HG02759 (cell line): ENCODE measurements at regions not wholly inside any gene's neighbourhood (a gene's known extent, or its start where the extent isn't known, plus 50 kb on each side); places are given as distances from the start of the nearest gene placed in this dataset.

Experiments
- ATAC-seq: cut with Tn5 transposase; IDR thresholded peaks from one replicate; pipeline ENCODE4 v1.9.1; 2021; ENCODE audit warnings: mild to moderate bottlenecking, moderate library complexity; ENCODE audit not compliant: unreplicated experiment

DNA sequence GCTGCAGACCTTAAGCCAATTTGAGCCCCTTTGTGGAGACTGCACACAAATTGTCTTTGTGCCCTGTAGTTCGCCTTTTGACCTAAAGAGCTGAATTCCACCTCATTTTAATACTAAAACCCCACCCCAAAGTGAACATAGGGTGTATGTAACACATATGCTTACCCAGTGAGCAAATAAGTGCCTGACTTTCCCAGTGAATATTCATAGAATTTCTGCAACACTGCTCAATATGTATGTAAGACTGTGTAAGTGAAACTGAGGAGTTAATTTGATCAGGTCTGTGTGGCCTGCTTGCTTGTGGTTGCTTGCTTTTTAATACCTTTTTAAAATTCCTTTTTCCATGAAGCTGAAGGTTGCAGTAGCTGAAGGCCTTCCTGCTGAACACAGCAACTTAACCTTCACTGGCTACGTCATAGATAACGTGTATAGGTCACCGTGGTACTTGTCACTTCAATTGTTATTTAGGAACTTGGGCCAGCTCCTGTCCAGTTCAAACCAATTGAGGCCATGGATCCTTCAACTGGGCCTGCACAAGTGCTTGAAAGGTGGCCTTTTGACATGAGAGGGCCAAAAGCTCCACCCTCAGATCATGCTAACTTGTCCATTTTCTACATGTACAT, 131.7 kb upstream of the BTBD3 start:
- ATAC-seq = no peak

DNA sequence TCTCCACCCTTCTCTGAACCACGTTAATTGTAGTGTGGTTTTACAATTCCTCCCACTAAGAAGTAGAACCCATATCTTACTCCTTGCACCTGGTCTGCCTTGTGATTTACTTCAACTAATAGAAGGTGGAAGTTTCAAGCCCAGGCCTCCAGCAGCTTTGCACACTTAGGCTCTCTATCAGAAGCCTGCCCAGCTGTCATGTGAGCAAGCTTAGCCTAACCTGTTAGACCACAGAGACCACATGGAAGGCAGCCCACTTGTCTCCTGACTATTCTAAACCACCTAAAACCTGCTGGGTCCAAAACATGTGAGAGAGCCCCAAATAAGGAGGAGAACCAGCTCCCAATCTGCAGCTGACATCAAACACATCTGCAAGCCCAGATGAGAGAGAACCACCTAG, 127.6 kb upstream of the BTBD3 start:
- no peak for ATAC-seq

DNA sequence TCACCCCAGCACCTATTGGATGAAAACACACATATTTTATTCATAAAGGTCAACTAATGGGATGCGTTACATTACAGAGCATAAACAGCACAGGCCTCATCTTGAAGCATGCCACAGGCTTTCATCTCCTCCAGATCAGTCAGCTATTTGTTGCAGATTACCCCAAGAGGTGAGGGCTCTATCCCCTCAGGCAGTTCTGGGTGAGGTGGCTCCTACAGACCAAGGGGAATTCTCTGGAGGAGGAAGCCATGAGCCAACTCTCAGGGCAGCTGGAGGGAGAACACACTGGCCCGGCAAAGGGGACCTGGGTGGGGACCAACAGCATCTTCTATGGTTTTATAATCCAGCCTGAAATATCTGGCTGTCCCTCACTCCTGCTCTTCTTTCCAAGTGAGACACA, 126.4 kb upstream of the BTBD3 start:
- ATAC-seq = no peak

DNA sequence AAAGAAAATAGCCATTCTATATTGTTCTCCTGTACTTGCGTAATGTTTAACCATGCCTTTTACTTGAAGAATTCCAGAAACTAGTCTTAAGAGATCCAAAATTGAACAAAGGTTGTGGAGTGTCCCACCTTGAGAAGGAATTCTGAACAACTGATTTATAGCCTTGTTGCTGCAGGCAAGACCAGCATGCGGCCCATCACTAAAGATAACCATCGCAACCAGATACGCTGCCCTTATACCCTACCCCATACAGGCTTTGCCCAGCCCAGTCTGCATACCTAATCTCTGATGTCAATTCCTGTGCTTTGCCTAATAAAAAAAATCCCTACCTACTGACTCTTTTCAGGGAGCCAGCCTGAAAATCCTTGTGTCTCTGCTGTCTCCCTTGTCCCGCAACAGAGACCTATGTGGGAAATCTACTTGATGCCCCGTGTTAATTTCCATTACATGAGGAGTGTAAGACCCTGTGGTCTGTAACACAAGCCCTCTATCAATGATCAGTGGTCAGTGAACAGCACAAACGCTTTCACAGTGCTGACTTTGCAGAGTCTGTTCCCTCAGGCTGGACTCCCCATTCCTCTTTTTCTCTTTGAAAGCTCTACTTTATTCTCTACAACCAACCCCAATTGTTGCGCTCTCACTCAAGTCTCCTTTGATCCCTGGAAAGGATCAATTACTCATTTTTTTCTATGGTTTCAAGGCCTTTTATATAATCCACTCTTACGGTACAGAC, 125.7 kb upstream of the BTBD3 start:
- no peak for ATAC-seq

DNA sequence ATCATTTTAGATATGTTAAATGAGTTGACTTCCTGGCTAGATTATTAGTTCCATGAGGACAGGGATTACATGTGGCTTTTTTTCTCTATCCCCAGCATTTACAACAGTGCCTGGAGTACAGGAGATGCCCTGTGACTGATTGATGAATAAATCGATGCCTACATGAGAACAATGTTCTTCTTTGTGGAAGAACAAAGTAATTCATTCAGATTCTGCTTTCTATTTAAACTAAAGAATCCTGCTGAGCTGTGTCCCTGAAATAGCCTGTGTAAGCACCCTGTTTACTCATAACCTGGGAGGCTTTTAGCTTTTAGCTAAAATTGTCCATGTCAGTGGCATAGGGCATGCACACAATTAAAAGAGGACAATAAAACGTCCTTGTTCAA, 125.1 kb upstream of the BTBD3 start:
- ATAC-seq = no peak

DNA sequence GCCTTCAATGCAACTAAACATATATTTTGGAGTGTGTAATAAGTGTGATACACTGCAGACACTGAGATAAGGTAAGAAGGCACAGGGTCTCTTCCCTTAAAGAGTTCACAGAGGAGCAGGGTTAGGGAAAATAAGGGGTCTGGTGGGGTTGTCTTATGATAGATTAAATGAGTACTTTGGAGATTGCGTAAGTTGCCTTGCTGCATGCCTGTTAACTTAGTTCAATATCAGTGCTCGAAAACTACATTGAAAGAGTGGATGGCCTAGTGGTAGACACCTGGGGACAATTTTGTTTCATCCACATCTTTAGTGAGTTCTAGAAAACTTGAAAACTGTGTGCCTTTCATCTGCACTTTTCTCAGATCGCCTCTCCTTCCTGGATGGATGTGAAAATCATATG, 123.2 kb upstream of the BTBD3 start:
- ATAC-seq = no peak

DNA sequence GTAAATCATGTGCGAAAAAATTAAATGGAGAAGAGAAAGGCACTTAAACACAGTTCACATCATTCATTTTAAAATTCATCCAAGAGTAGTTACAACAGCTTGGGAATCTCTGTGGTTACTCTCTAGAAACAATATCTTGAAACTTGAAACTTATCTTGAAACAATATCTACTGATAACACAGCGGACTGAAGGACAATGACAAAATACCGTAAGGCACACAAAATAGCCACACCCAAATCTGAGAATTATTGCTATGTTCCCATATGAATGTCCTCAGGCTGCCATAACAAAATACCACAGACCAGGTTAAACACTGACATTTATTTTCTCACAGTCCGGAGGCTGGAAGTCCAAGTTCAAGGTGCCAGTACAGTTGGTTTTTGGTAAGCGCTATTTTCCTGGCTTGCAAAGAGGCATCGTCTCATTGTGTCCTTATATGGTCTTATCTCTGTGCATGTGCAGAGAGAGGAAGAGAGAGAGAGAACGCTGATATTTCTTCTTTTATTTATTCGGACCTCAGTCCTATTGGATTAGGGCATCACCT, 122.5 kb upstream of the BTBD3 start:
- no peak for ATAC-seq

DNA sequence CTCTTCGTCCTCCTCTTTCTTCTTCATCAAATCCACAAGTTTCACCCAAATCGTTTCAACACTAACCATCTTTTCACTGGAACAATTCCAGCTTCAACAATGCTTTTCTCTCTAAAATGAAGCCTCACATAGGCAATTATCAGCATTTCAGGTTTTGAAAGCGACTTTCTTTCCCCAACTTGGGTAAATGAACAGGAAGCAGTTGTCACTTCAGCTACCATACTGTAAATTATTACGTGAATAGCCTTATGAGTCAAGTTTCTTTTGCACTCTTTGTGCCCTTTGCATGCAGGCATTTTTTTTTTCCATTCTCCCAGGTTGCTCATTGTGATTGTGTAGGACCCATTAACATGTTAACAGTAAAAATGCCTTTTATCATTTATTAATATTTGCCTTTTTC, 121.7 kb upstream of the BTBD3 start:
- no peak for ATAC-seq

DNA sequence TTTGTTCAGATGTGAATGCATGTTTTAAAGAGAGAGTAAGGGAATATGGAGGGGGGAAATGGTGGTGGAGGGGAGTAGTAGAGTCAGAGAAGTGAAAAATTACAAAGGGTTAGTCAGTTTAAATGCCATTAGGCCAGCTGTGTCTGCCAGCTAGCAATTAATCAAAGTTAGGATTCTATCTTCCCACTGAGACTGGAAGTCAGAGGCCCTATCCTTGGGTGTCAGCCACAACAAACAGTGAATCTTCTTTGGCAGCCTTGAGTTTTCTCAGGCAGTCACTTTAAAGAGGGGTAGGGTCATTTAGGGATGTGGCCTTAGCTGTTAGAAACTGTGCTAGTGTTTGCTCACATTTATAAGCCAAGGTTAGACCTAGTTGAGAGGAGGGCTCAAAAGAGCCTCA, 120.5 kb upstream of the BTBD3 start:
- ATAC-seq = no peak

DNA sequence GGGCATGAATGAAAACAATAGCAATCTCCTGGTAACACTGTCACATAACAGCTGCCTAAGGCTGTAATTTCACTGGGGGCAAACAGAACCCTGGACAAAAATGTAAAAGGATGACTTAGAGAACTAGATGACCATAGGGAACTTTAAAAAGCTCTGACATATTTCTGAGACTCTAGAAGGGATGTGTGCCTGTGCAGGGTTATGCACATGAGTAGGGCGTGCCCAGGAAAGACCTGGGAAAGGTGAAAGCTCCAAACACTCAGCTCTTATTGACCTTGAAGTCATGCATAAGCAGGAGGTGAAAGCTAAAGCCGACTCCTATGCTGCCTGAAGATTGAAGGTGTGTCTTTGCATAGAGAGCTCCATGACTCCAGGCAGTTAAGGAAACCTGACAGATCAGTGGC, 118.4 kb upstream of the BTBD3 start:
- no peak for ATAC-seq

DNA sequence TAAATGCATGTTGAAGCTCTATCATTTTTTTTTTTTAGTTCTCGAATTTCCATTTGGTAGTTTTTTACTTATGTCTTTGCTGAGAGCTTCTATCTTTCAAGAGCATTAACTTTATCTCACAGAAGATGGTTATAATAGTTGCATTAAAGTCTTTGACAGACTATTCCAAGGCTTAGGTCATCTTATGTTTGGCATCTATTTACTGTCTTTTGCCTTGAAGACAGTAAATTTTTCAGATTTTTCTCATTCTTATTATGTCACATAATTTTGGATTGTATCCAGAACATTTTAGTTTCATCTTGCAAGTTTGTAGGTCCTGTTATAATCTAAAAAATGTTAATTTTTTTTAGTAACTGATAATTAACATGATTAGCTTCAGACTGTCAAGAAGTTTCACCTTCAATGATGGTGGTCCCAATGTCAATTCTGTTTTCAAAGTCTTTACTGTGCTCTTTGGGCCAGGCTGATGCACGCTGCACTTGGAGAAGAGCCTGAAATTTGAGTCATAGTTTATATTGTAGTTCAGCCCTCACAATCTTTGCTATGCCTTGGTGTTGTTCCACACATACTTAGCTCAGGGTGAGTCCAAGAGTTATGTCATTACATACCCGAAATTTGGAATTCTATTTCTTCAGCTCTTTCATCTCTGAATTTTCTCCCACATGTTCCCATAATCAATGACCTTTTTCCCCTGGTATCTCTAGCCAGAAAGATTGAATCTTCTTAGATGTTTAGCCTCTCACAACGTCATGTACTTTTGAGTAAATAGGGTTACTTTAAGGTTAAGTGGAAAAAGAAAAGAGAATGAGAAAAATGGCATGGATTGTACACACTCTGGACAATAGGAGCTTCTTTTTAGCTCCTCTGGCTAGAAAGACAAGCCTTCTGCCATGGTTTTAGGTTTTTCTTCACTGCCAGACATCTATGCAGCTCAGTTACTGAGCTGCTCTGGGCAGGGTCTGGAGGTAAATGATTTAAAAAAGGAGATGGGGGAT, 110.3 kb upstream of the BTBD3 start:
- ATAC-seq = no peak

DNA sequence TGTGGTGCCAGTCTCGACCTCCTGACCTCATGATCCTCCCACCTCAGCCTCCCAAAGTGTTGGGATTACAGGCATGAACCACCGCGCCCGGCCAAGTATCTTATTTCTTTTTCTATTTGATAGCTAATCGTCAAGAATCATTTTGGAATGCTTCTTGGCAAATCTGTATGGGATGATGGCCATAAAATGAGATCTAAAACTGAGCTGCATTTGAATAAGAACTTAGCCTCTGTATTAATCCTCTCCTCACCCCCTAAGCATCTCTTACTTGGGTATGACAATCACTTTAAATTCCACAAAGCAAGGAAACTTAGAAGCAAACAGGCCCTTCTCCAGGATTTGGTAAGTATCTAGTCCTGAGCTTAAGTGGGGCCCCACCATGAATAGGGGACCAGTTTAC, 108.9 kb upstream of the BTBD3 start:
- ATAC-seq = no peak

DNA sequence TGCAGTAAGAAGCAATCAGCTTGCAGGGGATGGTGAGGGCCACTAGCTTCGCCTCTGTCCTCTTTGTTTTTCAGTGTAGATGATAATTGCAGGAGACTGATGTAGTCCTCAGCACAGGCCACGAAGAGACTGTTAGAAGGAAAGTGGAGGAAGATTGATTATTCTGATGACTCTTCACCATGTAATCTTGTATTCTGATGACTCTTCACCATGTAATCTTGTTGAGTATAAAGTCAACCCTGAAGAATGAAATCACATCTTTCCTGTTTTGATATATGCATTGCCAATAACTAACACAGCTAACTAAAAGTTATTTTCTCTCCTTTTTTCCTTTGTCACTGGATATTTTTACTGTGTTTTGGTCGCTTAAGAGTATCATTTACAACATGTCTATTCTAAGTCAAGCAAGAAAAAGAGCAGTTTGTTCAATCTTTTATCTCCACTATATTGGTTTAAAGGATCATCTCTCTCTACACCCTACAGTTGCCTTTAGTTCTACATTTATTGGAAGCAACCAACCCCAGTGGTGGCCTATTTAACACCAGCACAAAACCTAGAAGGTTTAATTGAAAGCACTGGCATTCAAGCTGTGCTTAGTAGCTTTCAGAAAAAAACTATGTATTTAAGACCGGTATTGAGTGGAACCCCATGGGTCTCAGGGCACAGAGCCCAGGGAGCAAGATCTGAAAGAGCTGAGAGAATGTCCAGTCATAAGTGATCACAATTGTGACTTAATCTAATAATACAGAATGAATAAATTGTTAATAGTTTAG, 107.2 kb upstream of the BTBD3 start:
- ATAC-seq = no peak

DNA sequence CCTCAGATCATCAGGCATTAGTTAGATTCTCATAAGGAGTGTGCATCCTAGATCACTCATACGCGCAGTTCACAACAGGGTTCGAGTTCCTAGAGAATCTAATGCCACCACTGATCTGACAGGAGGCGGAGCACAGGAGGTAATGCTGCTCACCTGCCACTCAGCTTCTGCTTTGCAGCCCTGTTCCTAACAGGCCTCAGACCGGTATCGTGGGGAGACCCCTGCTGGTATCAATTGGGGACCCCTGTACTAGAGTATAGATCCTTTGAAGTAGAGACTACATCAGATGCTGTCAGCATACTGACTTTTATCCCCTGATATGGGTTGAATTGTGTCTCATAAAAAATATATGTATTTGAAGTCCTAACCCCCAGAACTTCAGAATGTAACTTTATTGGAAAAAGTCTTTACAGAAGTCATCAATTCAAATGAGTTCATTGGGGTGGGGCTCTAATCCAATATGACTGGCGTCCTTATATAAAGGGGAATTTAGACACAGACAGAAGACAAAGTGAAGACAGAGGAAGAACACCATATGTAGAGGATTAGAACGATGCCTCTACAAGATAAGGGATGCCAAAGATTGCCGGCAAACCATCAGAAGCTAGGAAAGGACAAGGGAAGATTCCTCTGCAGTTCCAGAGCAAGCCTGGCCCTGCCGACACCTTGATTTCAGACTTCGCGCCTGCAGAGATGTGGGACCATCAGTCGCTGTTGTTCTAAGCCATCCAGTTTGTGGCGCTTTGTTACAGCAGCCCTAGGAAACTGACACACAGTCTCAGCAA, 104.4 kb upstream of the BTBD3 start:
- ATAC-seq = no peak

DNA sequence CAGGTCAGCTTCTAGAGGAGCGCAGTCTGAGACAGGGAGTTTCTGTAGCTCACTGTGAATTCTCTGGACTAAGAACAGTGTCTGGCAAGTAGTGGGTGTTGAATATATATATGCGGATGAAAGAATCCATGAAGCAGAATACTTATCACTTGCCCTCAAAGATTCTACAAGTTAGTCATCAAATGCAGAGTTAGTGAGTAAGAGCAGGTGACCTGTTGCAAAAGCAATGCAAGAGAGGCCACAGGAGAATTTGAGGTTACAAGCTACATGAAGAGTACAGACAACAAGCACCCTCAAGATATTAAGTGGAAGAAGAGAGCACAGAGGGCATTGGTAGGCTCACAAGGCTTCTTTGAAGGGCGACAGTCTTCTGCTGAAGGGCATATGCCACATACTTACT, 103.4 kb upstream of the BTBD3 start:
- no peak for ATAC-seq

DNA sequence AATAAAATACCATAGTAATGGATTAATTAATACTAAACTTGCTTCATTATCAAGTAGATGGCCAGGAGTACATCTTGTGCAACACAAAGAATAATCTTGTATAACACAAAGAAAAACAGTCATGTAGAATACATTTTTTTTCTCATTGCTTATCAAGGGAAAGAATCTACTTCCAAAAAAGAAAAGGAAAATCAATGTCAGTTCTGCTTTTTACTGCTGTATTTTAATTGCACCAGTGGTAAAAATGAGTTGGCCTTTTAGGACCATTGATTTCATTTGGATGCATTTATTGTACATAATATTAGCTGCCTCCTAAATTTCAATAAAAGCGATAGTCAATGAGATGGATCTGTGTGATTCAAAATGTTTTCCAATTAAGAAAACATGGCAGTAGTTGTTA, 96.9 kb upstream of the BTBD3 start:
- no peak for ATAC-seq

DNA sequence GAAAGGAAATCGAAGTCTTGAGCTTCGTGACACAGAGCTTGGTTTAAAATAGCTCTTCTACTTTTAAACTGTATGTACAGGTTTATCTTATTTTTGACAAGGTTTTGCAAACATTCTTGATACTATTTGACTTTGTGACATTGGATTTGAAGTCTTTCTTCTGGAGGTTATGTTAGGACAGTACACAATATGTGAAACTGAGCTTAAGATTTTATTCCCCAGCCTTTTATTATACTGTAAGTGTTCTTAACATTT, 95.2 kb upstream of the BTBD3 start:
- ATAC-seq = no peak

DNA sequence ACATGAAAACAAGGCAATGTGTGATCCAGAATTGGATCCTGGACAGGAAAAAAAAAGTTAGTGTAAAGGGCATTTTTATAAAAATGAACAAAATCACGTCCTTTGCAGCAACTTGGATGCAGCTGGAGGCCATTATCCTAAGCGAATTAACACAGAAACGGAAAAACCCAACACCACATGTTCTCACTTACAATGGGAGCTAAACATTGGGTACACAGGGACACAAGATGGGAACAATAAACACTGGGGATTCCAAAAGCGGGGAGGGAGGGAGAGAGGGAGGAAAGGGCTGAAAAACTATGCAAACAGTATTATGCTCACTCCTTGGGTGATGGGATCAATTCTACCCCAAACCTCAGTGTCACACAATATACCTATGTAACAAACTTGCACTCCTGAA, 91.4 kb upstream of the BTBD3 start:
- ATAC-seq = no peak

DNA sequence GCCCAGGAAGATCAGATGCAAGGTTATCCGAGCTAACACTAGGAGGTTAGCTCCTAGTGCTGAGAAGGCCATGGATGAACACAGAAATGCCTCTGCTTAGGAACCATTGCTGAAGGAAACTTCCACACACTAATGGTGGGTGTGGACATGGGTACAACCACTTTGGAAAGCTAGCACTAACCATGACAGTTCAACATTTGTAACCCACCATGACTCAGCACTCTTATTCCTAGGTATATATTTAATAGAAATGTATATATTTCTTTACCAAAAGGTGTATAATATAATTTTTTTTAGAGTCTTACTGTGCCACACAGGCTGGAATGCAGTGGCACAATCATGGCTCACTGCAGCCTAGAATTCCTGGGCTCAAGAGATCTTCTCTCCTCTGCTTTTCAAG, 85.3 kb upstream of the BTBD3 start:
- no peak for ATAC-seq

DNA sequence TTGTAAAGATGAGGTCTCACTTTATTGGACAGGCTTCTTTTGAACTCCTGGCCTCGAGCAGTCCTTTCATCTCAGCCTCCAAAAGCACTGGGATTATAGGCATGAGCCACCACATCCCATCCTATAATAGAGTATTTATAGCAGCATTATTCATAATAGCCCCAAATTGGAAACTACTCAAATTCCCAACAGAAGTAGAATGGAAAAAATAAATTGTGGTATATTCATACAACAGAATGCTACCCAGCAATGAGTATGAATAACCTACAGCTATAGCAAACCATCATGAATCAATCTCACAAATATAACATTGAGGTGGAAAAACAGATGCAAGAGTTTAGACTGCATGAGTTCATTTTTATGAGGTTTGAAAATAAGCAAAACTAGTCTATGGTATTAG, 84.8 kb upstream of the BTBD3 start:
- ATAC-seq = no peak
